Liver (tissue), 3 donors: ENCODE measurements at regions not wholly inside any gene's neighbourhood (a gene's known extent, or its start where the extent isn't known, plus 50 kb on each side); places are given as distances from the start of the nearest gene placed in this dataset.

ENCODE experiments used
- EGR1 ChIP-seq, 2 donors: IDR thresholded peaks; 2 replicates each; pipeline ENCODE4 v1.6.1; 2016 to 2018; ENCODE audit warnings: antibody characterized with exemption in 2 of 2, low read depth in 2 of 2
- FOXA2 ChIP-seq: IDR thresholded peaks from 2 replicates; pipeline ENCODE4 v1.6.1; 2016; ENCODE audit warnings: antibody characterized with exemption
- RAD21 ChIP-seq, 2 donors: IDR thresholded peaks; 2 replicates each; pipeline ENCODE4 v1.6.1; 2016; ENCODE audit warnings: antibody characterized with exemption in 2 of 2, mild to moderate bottlenecking in 2 of 2
- SP1 ChIP-seq: IDR thresholded peaks from 2 replicates; pipeline ENCODE4 v1.6.1; 2018; ENCODE audit warnings: antibody characterized with exemption, mild to moderate bottlenecking
- TAF1 ChIP-seq: conservative IDR thresholded peaks from 2 replicates; pipeline ENCODE4 v1.6.1; 2016; ENCODE audit warnings: antibody characterized with exemption, mild to moderate bottlenecking
- TF ChIP-seq, protein P1 (sequence below): fragments of 150-350 bp; IDR thresholded peaks from 2 replicates; pipeline ENCODE4 v1.5.1; 2017; ENCODE audit warnings: improper control_type of control experiment, low read depth, low read length; ENCODE audit not compliant: missing input control
- TF ChIP-seq, protein P2 (sequence below): IDR thresholded peaks from 2 replicates; pipeline ENCODE4 v1.6.1; 2016; ENCODE audit warnings: antibody characterized with exemption, mild to moderate bottlenecking
- donor health status: healthy.
- donor health status: healthy.

DNA sequence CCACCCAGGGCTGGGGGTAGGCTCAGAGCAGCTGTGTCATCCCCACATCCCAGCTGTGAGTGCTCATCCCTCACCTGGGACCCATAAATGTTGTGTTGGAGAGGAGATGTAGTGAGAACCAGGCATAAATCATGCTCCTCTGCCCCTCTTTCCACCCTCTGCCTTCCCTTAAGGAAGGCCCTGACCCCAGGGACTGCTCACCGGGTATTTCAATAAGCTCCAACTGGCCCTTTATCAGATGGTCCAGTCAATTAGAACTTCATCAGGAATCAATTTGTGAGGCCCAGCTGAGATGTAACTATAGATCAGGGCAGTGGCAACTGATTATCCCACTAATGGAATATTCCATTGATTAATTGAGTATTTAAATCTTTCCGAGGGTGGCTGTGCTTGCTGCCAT lies 50.8 kb upstream of the NTRK3 start:
- TF ChIP-seq RAD21 (IDR thresholded peaks at IDR 0.05): no peak
- no peak for TF ChIP-seq TAF1
- no peak for TF ChIP-seq SP1
- TF ChIP-seq, protein P1, sequence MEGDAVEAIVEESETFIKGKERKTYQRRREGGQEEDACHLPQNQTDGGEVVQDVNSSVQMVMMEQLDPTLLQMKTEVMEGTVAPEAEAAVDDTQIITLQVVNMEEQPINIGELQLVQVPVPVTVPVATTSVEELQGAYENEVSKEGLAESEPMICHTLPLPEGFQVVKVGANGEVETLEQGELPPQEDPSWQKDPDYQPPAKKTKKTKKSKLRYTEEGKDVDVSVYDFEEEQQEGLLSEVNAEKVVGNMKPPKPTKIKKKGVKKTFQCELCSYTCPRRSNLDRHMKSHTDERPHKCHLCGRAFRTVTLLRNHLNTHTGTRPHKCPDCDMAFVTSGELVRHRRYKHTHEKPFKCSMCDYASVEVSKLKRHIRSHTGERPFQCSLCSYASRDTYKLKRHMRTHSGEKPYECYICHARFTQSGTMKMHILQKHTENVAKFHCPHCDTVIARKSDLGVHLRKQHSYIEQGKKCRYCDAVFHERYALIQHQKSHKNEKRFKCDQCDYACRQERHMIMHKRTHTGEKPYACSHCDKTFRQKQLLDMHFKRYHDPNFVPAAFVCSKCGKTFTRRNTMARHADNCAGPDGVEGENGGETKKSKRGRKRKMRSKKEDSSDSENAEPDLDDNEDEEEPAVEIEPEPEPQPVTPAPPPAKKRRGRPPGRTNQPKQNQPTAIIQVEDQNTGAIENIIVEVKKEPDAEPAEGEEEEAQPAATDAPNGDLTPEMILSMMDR: no peak
- TF ChIP-seq, protein P2, sequence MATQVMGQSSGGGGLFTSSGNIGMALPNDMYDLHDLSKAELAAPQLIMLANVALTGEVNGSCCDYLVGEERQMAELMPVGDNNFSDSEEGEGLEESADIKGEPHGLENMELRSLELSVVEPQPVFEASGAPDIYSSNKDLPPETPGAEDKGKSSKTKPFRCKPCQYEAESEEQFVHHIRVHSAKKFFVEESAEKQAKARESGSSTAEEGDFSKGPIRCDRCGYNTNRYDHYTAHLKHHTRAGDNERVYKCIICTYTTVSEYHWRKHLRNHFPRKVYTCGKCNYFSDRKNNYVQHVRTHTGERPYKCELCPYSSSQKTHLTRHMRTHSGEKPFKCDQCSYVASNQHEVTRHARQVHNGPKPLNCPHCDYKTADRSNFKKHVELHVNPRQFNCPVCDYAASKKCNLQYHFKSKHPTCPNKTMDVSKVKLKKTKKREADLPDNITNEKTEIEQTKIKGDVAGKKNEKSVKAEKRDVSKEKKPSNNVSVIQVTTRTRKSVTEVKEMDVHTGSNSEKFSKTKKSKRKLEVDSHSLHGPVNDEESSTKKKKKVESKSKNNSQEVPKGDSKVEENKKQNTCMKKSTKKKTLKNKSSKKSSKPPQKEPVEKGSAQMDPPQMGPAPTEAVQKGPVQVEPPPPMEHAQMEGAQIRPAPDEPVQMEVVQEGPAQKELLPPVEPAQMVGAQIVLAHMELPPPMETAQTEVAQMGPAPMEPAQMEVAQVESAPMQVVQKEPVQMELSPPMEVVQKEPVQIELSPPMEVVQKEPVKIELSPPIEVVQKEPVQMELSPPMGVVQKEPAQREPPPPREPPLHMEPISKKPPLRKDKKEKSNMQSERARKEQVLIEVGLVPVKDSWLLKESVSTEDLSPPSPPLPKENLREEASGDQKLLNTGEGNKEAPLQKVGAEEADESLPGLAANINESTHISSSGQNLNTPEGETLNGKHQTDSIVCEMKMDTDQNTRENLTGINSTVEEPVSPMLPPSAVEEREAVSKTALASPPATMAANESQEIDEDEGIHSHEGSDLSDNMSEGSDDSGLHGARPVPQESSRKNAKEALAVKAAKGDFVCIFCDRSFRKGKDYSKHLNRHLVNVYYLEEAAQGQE: no peak
- no peak for TF ChIP-seq EGR1 (IDR thresholded peaks at IDR 0.05; ENCODE audit: low read depth in 2 of 2)
- no peak for TF ChIP-seq FOXA2
